Esophagus (tissue), 2 donors: ENCODE measurements at regions not wholly inside any gene's neighbourhood (a gene's known extent, or its start where the extent isn't known, plus 50 kb on each side); places are given as distances from the start of the nearest gene placed in this dataset.
"Not testable (repeated sequence)": the region's sequence is repeated elsewhere in the genome, so short reads cannot be mapped to it uniquely, and the experiment has no call there.

Experiments used
- H3K27ac ChIP-seq, 2 donors: one replicate each; pipeline ENCODE4 v1.5.1; 2013; ENCODE audit warnings: low read depth in 2 of 2, mild to moderate bottlenecking in 2 of 2, inconsistent platforms in 1 of 2, low read length in 1 of 2, moderate library complexity in 1 of 2
- H3K27me3 ChIP-seq, 2 donors: one replicate each; pipeline ENCODE4 v1.6.1; 2013; ENCODE audit warnings: low read length in 2 of 2, control low read depth in 1 of 2, mild to moderate bottlenecking in 1 of 2; ENCODE audit not compliant: insufficient read depth in 2 of 2, control insufficient read depth in 1 of 2
- H3K36me3 ChIP-seq, 2 donors: one replicate each; pipeline ENCODE4 v1.6.1; 2013; ENCODE audit warnings: low read length in 1 of 2; ENCODE audit not compliant: control insufficient read depth in 2 of 2, insufficient read depth in 2 of 2
- H3K4me1 ChIP-seq, 2 donors: one replicate each; pipeline ENCODE4 v1.6.1; 2013; ENCODE audit warnings: low read length in 1 of 2; ENCODE audit not compliant: control insufficient read depth in 2 of 2, insufficient read depth in 2 of 2
- H3K4me3 ChIP-seq, 2 donors: one replicate each; pipeline ENCODE4 v1.5.1; 2013; ENCODE audit warnings: low read length in 2 of 2, mild to moderate bottlenecking in 2 of 2, low read depth in 1 of 2, moderate library complexity in 1 of 2
- H3K9me3 ChIP-seq, 2 donors: one replicate each; pipeline ENCODE4 v1.6.1; 2013; ENCODE audit warnings: mild to moderate bottlenecking in 2 of 2, low read depth in 1 of 2, low read length in 1 of 2, moderate library complexity in 1 of 2; ENCODE audit not compliant: control insufficient read depth in 2 of 2, insufficient read depth in 1 of 2
- WGBS, 2 donors: extraction: QIAGEN DNeasy Blood & Tissue Kit; methylation state at CpG; one replicate each; pipeline ENCODE4 v1.1.7; 2013; 5-methylcytosine and 5-hydroxymethylcytosine counted together
- donor health status: healthy with polysubstance abuse.
- donor health status: Bipolar disorder and iron deficiency.

DNA sequence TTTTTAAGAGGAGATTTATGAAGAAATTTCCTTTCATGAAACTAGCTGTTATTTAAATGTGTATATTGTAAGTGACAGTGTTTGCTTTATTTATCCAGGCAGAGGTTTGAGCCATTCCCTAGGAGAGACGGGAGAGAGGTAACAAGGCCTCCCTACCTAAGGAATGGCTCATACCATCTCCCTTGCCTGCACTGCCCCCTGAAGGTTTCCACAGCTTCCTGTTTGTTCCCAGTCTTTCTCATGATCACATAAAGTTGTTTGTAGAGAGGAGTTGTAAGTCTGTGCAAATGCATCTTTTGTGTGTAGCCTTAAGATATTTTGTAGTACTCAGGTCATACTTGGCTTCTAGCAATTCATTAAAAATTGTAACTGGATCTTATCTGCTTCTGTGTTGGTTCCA lies 1504.5 kb upstream of the PCDH10 start:
- no peaks in the 10 kb centered on the region for H3K36me3 ChIP-seq
- H3K4me3 ChIP-seq, result no peak overlapping the region
- no peak overlapping the region for H3K27ac ChIP-seq
- 39 to 47% methylated on average over 1 of the region's 1 CpG for WGBS, 2 donors
- H3K27me3 ChIP-seq, result no peaks in the 10 kb centered on the region
- no peaks in the 10 kb centered on the region for H3K9me3 ChIP-seq
- no peaks in the 10 kb centered on the region for H3K4me1 ChIP-seq

DNA sequence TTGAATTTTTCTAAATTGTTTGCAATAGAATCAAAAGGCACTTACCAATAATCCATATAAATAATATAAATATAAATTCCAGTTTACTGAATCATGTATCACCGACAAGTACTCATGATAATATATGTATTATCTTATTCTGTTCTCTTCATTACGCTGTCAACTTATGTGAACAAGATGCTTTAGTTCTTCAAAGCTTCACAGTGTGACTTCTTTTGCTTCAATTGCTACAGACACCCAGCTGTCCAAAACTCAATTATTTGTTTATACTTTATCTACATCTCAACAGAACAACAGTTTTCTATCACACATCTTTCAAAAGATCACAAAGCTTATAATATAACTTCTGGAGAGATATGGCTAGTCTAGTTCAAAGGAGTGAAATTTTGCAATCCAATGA lies 1499.9 kb upstream of the PCDH10 start:
- H3K27me3 ChIP-seq, result no peaks in the 10 kb centered on the region
- H3K36me3 ChIP-seq, result no peaks in the 10 kb centered on the region
- H3K9me3 ChIP-seq, result no peaks in the 10 kb centered on the region
- H3K27ac ChIP-seq, result no peak overlapping the region
- no peaks in the 10 kb centered on the region for H3K4me1 ChIP-seq
- H3K4me3 ChIP-seq, result no peak overlapping the region
- 87 to 88% methylated on average over 2 of the region's 2 CpGs for WGBS, 2 donors

- 76 to 86% methylated on average over 2 of the region's 2 CpGs for WGBS, 2 donors
- Histone ChIP-seq H3K27me3 (no peaks in the 10 kb centered on the region), H3K9me3 (no peaks in the 10 kb centered on the region), H3K36me3 (no peaks in the 10 kb centered on the region), H3K27ac (no peak overlapping the region), H3K4me1 (no peaks in the 10 kb centered on the region), H3K4me3 (no peak overlapping the region)
Observed at GRCh38 chr4:131650951-131651350, 1498.1 kb upstream of the PCDH10 start.

DNA sequence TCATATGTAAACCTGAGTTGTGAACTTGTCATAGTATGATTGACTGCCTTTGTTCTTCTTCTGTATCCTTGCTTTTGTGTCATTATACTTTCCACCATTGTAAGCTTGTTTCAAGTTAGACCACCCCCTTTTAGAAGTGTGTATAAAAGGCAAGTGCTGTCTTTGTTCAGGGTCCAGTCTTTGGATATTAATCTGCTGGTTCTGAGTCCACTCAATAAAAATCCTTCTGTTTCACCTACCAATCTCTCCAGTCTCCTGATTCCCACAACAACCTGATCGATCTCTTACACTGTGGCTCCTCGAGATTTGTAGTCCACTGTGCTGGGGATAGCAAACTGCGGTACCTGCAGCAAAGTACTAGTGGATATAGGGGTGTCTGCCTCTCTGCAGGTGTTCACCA lies 1465.8 kb upstream of the PCDH10 start:
- 84 to 90% methylated on average over 3 of the region's 3 CpGs for WGBS, 2 donors
- not testable (repeated sequence) for H3K27ac ChIP-seq, H3K36me3 ChIP-seq, H3K4me3 ChIP-seq, H3K27me3 ChIP-seq, H3K9me3 ChIP-seq, H3K4me1 ChIP-seq

GRCh38 chr4:131721883-131722282 lies 1427.2 kb upstream of the PCDH10 start:
- H3K4me1 ChIP-seq, result no peaks in the 10 kb centered on the region
- H3K4me3 ChIP-seq, result no peak overlapping the region
- H3K27me3 ChIP-seq, result no peaks in the 10 kb centered on the region
- 85 to 86% methylated on average over 2 of the region's 2 CpGs for WGBS, 2 donors
- no peaks in the 10 kb centered on the region for H3K36me3 ChIP-seq
- peaks cover 2 to 3% of the 10 kb centered on the region in 2 donors for H3K9me3 ChIP-seq
- H3K27ac ChIP-seq, result no peak overlapping the region

GRCh38 chr4:131723069-131723468 lies 1426.0 kb upstream of the PCDH10 start:
- H3K4me1 ChIP-seq, H3K9me3 ChIP-seq, H3K36me3 ChIP-seq, H3K27ac ChIP-seq, H3K4me3 ChIP-seq, H3K27me3 ChIP-seq: not testable (repeated sequence)
- 94 to 95% methylated on average over 17 to 19 of the region's 24 CpGs for WGBS, 2 donors

DNA sequence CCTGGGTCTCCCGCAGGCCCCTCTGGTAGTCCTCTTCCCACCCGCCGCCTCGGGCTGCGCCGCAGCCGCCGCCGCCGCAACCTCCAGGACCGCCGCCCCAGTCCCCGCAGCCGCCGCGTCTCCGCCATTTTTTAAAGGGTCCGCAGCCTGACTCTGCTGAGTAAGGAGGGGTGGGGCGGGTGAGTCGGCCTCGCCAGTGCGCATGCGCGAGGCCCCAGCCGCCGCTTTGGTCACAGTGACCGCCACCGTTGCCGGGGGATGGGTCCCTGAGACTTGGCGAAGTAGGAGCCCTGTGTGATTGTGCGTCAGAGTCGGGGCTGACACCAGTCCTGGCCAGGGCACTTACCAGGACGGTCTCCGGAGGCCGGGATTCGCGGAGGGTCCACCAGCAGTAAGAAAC lies 1424.2 kb upstream of the PCDH10 start:
- peak overlapping the region in 1 of 2 donors; percentile 36 for H3K4me3 ChIP-seq
- not testable (repeated sequence) for H3K4me1 ChIP-seq, H3K36me3 ChIP-seq, H3K27ac ChIP-seq, H3K27me3 ChIP-seq, H3K9me3 ChIP-seq
- 86 to 96% methylated on average over 26 to 34 of the region's 37 CpGs for WGBS, 2 donors

DNA sequence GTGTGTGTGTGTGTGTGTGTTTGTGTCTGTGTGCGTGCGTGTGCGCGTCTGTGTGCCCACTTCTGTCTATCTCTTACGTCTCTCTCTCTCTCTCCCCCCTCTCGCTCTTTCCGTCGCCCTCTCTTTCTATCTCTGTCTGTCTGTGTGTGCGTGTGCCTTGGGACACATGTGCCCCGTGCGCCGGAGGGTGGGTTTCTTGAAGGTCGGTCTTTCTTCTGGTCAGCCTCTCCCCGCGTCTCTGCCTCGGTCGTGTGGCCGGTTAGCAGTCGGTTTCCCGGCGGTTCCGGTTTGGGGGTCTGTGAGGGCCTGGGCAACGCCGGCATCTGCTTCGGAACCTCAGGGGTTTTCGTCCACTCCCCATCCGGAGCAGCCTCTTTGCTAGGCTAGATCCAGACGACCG lies 1423.6 kb upstream of the PCDH10 start:
- H3K4me1 ChIP-seq, H3K36me3 ChIP-seq, H3K27ac ChIP-seq, H3K9me3 ChIP-seq, H3K4me3 ChIP-seq, H3K27me3 ChIP-seq: not testable (repeated sequence)
- WGBS, 2 donors, result 96% methylated on average over 24 to 29 of the region's 29 CpGs

DNA sequence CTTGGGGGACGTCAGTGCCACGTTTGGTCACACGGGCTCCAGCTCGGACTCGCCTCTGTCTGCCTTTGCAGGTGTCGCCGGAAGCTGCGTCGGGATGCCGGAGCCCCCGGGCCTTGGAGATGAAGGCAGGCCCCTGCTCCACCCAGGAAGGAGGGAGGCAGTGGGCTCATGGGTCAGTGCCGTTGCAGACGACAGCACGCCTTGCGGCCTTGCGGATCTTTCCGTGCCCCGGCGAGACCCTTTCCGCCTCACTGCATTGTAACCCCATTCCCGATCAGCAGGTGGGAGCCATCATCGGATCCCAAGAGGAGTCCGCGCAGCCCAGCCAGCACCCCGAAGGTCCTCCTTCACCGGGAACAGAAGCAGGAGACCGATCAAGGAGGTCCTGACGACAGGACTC lies 1422.2 kb upstream of the PCDH10 start:
- not testable (repeated sequence) for H3K36me3 ChIP-seq, H3K27me3 ChIP-seq, H3K9me3 ChIP-seq, H3K27ac ChIP-seq, H3K4me1 ChIP-seq, H3K4me3 ChIP-seq
- WGBS, 2 donors, result 98% methylated on average over 20 to 24 of the region's 28 CpGs

DNA sequence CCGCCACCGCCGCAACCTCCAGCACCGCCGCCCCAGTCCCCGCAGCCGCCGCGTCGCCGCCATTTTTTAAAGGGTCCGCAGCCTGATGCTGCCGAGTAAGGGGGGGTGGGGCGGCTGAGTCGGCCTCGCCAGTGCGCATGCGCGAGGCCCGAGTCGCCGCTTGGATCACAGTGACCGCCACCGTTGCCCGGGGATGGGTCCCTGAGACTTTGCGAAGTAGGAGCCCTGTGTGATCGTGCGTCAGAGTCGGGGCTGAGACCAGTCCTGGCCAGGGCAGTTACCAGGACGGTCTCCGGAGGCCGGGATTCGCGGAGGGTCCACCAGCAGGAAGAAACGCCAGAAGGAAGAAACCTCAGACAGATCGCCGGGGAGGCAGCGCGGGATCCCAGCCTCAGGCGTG lies 1421.7 kb upstream of the PCDH10 start:
- H3K36me3 ChIP-seq, H3K4me3 ChIP-seq, H3K27me3 ChIP-seq, H3K9me3 ChIP-seq, H3K27ac ChIP-seq, H3K4me1 ChIP-seq: not testable (repeated sequence)
- 94 to 96% methylated on average over 31 to 37 of the region's 40 CpGs for WGBS, 2 donors
